ENCODE measurements at regions not wholly inside any gene's neighbourhood (a gene's known extent, or its start where the extent isn't known, plus 50 kb on each side); places are given as distances from the start of the nearest gene placed in this dataset.

DNA sequence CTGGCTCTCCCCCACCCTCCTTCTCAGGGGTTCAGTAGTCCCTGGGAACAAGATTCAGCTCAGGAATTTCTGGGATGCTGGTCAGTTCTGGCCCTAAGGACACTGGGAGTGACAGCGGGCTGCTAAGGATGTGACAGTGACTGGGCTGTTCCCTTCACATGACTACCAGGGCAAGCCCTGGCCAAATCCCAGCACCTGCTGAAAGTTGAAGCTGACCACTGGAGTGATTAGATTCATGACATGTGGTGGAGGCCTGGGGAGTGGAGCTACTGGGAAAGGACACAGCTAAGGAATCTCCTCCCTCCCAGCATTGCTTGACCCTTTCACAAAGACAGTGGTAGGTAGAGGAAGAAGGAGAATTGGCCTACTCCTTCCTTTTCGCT is 204.9 kb downstream of the DAD1 start:
- TF ChIP-seq, protein P1, sequence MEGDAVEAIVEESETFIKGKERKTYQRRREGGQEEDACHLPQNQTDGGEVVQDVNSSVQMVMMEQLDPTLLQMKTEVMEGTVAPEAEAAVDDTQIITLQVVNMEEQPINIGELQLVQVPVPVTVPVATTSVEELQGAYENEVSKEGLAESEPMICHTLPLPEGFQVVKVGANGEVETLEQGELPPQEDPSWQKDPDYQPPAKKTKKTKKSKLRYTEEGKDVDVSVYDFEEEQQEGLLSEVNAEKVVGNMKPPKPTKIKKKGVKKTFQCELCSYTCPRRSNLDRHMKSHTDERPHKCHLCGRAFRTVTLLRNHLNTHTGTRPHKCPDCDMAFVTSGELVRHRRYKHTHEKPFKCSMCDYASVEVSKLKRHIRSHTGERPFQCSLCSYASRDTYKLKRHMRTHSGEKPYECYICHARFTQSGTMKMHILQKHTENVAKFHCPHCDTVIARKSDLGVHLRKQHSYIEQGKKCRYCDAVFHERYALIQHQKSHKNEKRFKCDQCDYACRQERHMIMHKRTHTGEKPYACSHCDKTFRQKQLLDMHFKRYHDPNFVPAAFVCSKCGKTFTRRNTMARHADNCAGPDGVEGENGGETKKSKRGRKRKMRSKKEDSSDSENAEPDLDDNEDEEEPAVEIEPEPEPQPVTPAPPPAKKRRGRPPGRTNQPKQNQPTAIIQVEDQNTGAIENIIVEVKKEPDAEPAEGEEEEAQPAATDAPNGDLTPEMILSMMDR (IDR thresholded peaks at IDR 0.05; ENCODE audit: low read depth, low read length, missing input control): no peak
- TF ChIP-seq HNF4A (conservative IDR thresholded peaks at IDR 0.05) (no peak), TAF1 (conservative IDR thresholded peaks at IDR 0.05) (no peak), JUND (IDR thresholded peaks at IDR 0.05) (no peak), YY1 (IDR thresholded peaks at IDR 0.05) (no peak), SP1 (IDR thresholded peaks at IDR 0.05) (no peak), GABPA (IDR thresholded peaks at IDR 0.05 in 1 of 2, conservative IDR thresholded peaks at IDR 0.05 in 1 of 2) (no peak), EGR1 (IDR thresholded peaks at IDR 0.05; ENCODE audit: low read depth in 2 of 2) (no peak), RAD21 (IDR thresholded peaks at IDR 0.05) (no peak)
- TF ChIP-seq, protein P2, sequence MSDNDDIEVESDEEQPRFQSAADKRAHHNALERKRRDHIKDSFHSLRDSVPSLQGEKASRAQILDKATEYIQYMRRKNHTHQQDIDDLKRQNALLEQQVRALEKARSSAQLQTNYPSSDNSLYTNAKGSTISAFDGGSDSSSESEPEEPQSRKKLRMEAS (IDR thresholded peaks at IDR 0.05): no peak
- TF ChIP-seq, protein P3, sequence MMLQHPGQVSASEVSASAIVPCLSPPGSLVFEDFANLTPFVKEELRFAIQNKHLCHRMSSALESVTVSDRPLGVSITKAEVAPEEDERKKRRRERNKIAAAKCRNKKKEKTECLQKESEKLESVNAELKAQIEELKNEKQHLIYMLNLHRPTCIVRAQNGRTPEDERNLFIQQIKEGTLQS (IDR thresholded peaks at IDR 0.05): no peak
- TF ChIP-seq, protein P4, sequence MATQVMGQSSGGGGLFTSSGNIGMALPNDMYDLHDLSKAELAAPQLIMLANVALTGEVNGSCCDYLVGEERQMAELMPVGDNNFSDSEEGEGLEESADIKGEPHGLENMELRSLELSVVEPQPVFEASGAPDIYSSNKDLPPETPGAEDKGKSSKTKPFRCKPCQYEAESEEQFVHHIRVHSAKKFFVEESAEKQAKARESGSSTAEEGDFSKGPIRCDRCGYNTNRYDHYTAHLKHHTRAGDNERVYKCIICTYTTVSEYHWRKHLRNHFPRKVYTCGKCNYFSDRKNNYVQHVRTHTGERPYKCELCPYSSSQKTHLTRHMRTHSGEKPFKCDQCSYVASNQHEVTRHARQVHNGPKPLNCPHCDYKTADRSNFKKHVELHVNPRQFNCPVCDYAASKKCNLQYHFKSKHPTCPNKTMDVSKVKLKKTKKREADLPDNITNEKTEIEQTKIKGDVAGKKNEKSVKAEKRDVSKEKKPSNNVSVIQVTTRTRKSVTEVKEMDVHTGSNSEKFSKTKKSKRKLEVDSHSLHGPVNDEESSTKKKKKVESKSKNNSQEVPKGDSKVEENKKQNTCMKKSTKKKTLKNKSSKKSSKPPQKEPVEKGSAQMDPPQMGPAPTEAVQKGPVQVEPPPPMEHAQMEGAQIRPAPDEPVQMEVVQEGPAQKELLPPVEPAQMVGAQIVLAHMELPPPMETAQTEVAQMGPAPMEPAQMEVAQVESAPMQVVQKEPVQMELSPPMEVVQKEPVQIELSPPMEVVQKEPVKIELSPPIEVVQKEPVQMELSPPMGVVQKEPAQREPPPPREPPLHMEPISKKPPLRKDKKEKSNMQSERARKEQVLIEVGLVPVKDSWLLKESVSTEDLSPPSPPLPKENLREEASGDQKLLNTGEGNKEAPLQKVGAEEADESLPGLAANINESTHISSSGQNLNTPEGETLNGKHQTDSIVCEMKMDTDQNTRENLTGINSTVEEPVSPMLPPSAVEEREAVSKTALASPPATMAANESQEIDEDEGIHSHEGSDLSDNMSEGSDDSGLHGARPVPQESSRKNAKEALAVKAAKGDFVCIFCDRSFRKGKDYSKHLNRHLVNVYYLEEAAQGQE (IDR thresholded peaks at IDR 0.05): no peak

Measured in liver (tissue), 3 donors.